DMS 273 (cell line): ENCODE measurements at regions not wholly inside any gene's neighbourhood (a gene's known extent, or its start where the extent isn't known, plus 50 kb on each side); places are given as distances from the start of the nearest gene placed in this dataset.
"Not testable (repeated sequence)": the region's sequence is repeated elsewhere in the genome, so short reads cannot be mapped to it uniquely, and the experiment has no call there.

ENCODE experiments used
- DNase-seq: peaks from one replicate; lab custom pipeline; 2025; ENCODE audit not compliant: unreplicated experiment; lab: John Stamatoyannopoulos, UW

- DNase-seq, result no peak
Measured at GRCh38 chr4:138341739-138342415, 99.7 kb upstream of the SLC7A11 start.

- no peak for DNase-seq
Measured at GRCh38 chr4:138338840-138339239, 96.7 kb upstream of the SLC7A11 start.

GRCh38 chr4:138338222-138338621 lies 96.1 kb upstream of the SLC7A11 start:
- DNase-seq, result not testable (repeated sequence)

- DNase-seq, result no peak
Measured at GRCh38 chr4:138334346-138335016, 92.3 kb upstream of the SLC7A11 start.

- not testable (repeated sequence) for DNase-seq
Measured at GRCh38 chr4:138332415-138332814, 90.3 kb upstream of the SLC7A11 start.

- DNase-seq, result no peak
Measured at GRCh38 chr4:138330531-138330930, 88.4 kb upstream of the SLC7A11 start.

GRCh38 chr4:138329506-138330070 lies 87.4 kb upstream of the SLC7A11 start:
- DNase-seq, result no peak

- DNase-seq, result no peak
Measured at GRCh38 chr4:138327338-138327737, 85.2 kb upstream of the SLC7A11 start.

GRCh38 chr4:138320831-138321230 lies 78.7 kb upstream of the SLC7A11 start:
- DNase-seq, result no peak

- DNase-seq, result no peak
Measured at GRCh38 chr4:138320030-138320429, 77.9 kb upstream of the SLC7A11 start.

GRCh38 chr4:138317175-138317748 lies 75.1 kb upstream of the SLC7A11 start:
- DNase-seq, result no peak

- no peak for DNase-seq
Measured at GRCh38 chr4:138312536-138312911, 70.4 kb upstream of the SLC7A11 start.

- DNase-seq, result no peak
Measured at GRCh38 chr4:138311771-138312535, 69.8 kb upstream of the SLC7A11 start.

GRCh38 chr4:138310991-138311390 lies 68.8 kb upstream of the SLC7A11 start:
- DNase-seq, result no peak

GRCh38 chr4:138310498-138310897 lies 68.3 kb upstream of the SLC7A11 start:
- DNase-seq, result no peak

- no peak for DNase-seq
Measured at GRCh38 chr4:138308356-138308755, 66.2 kb upstream of the SLC7A11 start.

- no peak for DNase-seq
Measured at GRCh38 chr4:138307319-138307718, 65.2 kb upstream of the SLC7A11 start.

GRCh38 chr4:138305050-138305449 lies 62.9 kb upstream of the SLC7A11 start:
- DNase-seq, result no peak

- DNase-seq, result no peak
Measured at GRCh38 chr4:138301536-138301935, 59.4 kb upstream of the SLC7A11 start.

GRCh38 chr4:138300616-138301015 lies 58.5 kb upstream of the SLC7A11 start:
- no peak for DNase-seq

GRCh38 chr4:138299881-138300280 lies 57.7 kb upstream of the SLC7A11 start:
- no peak for DNase-seq
